ENCODE measurements at regions not wholly inside any gene's neighbourhood (a gene's known extent, or its start where the extent isn't known, plus 50 kb on each side); places are given as distances from the start of the nearest gene placed in this dataset.

DNA sequence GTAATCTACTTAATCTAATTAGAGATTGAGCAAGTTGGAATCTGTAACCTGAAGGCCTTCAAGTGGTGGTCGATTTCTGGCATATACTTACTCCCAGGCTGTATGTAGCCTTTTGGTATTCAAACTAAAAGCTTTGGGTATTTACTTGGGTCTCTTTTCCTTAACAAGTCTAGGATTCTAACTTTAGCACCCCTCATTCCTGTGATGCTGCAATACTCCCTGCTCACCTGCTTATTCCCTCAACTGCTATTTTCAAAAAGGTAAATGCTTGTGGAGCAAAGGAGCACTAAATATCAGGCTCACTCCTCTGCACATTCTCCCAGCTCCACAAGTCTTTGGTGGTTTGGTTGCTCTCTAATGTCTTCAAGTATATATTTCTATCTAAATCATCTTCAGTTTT, 68.0 kb upstream of the CYYR1 start:
- DNase-seq, result no peak

DNA sequence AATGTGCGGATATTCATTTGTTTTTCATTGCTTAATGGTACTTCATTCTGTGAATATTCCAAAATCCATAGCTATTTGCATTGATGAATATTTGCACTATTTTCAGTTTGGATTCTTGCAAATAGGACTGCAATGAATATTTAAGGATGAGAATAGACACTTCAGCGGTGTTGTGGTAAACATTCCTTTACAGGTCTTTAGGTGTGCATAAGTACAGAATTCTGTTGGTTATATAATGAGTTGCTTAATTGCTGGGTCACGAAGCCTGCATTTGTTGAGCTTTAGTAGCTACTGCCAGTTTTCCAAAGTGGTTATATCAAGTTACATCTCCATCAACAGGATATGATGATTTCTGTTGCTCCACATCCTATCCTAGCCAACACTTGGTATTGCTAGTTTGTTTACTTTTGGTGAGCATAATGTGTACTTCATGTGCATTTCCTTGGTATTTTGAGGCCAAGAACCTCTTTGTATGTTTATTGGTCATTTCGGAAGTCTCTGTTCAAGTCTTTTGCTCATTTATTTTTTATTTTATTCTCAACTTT, 64.2 kb upstream of the CYYR1 start:
- DNase-seq, result no peak

DNA sequence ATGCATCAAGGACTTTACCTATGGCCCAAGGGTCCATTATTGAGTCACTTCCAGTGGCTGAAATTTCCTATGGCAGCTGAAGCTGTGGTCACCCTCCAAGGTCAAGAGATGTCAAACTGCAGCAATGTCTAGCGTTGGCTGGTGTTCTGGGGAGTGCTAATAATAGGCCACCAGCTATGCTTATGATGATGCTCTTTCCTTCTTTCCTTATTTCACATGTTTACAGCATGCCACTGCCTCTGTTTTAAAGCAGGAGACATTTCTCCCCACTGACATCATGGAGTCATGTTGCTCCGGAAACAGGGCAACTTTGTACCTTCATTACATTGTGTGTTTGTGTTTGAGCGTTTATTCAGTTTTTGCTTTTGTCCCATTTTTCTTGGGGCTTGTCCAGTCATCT, 62.6 kb upstream of the CYYR1 start:
- no peak for DNase-seq

DNA sequence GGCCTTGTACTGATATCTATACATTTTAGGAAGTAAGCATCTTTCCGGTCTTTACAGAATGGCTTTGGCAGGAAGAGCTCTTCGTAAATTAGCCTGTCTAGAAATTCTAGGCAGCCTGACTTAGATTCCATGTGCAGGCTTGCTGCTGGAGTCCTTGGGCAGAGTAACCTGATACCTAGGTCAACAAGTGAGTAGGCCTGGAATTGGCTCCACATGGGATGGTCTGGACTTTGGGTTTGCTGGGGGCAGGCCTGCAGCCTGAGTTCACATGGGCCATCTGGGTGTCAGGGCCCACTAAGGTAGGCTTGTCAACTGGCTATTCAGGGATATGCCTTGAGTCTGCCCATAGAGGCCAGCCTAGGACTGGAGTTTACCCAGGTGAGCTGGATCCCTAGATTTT, 59.6 kb upstream of the CYYR1 start:
- DNase-seq, result no peak

DNA sequence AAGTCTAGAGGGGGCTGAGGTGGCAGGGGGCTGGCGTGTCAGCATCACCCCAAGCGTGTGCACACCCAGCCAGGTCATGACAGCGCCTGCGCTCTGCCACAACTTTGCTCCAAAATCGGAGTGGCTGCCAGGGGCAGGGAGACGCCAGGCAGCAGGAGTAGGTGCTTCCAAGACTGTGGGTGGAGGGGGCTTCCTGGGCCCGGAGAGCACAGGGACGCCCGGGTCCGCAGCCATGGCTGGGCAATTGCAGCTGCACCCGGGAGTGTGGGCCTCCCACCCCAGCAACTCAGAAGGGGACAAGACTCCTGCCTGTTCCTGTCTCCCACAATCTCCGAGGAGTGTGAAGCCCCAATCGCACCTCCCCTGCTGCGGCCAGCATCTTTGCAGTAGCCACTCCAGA, 53.1 kb upstream of the CYYR1 start:
- no peak for DNase-seq

DNA sequence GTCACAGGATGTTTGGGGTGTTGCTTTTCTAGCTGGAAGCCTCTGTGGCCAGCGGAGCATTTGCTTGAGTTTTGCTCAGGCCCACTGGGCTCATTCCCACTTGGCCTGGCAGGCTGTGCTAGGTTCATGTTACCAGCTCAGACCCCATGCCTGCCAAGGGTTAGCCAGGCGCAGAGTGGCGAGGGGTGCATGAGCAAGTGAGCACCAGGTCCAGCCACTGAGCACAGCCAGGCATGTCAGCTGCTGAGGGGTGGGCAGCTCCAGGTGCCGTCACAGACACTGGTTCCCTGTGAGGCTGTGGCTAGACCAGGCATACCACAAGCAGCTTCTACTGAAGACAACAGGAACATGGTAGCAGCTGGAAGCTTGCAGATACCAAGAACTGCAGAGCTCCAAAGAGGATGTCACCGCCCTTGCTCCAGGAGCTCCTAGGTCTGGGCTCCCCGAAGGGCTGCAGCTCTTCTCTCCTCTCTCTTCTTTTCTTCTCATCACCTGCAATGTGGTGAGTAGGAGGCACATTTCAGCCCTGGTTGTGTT, 52.0 kb upstream of the CYYR1 start:
- no peak for DNase-seq
